Activated CD4-positive, alpha-beta T cell treated with anti-CD3 and anti-CD28 coated beads for 4 hours (primary cell): ENCODE measurements at regions not wholly inside any gene's neighbourhood (a gene's known extent, or its start where the extent isn't known, plus 50 kb on each side); places are given as distances from the start of the nearest gene placed in this dataset.

ENCODE experiments used
- DNase-seq, 2 donors: peaks; one replicate each; pipeline ENCODE4 v3.0.0-alpha.2; 2020

GRCh38 chrX:40303256-40304077 is 205.7 kb upstream of the BCOR start:
- DNase-seq = no peak

- no peak for DNase-seq
Observed at GRCh38 chrX:40300286-40300890, 202.6 kb upstream of the BCOR start.

- no peak for DNase-seq
Observed at GRCh38 chrX:40299641-40300046, 201.9 kb upstream of the BCOR start.

- DNase-seq = no peak
Observed at GRCh38 chrX:40298572-40299479, 201.1 kb upstream of the BCOR start.

GRCh38 chrX:40298069-40298468 is 200.3 kb upstream of the BCOR start:
- DNase-seq = no peak

GRCh38 chrX:40291553-40291952 is 193.8 kb upstream of the BCOR start:
- DNase-seq = no peak

- no peak for DNase-seq
Observed at GRCh38 chrX:40290517-40290916, 192.8 kb upstream of the BCOR start.

- DNase-seq = no peak
Observed at GRCh38 chrX:40285876-40286275, 188.1 kb upstream of the BCOR start.

- DNase-seq = no peak
Observed at GRCh38 chrX:40284852-40285251, 187.1 kb upstream of the BCOR start.

- DNase-seq = no peak
Observed at GRCh38 chrX:40283981-40284380, 186.2 kb upstream of the BCOR start.

- no peak for DNase-seq
Observed at GRCh38 chrX:40282946-40283660, 185.3 kb upstream of the BCOR start.

GRCh38 chrX:40282348-40282747 is 184.6 kb upstream of the BCOR start:
- DNase-seq = no peak

GRCh38 chrX:40281336-40282005 is 183.7 kb upstream of the BCOR start:
- no peak for DNase-seq

- no peak for DNase-seq
Observed at GRCh38 chrX:40279762-40280161, 182.0 kb upstream of the BCOR start.

GRCh38 chrX:40279091-40279430 is 181.3 kb upstream of the BCOR start:
- DNase-seq = no peak

GRCh38 chrX:40278340-40279090 is 180.8 kb upstream of the BCOR start:
- peak; percentile 46 to 55 for DNase-seq

GRCh38 chrX:40277672-40278071 is 179.9 kb upstream of the BCOR start:
- no peak for DNase-seq

GRCh38 chrX:40273356-40274050 is 175.7 kb upstream of the BCOR start:
- DNase-seq = no peak

GRCh38 chrX:40272776-40273175 is 175.0 kb upstream of the BCOR start:
- DNase-seq = no peak

GRCh38 chrX:40272141-40272540 is 174.4 kb upstream of the BCOR start:
- DNase-seq = no peak

GRCh38 chrX:40268188-40268520 is 170.4 kb upstream of the BCOR start:
- no peak for DNase-seq
